GM21717 (cell line): ENCODE measurements at regions not wholly inside any gene's neighbourhood (a gene's known extent, or its start where the extent isn't known, plus 50 kb on each side); places are given as distances from the start of the nearest gene placed in this dataset.

Source experiments
- ATAC-seq: cut with Tn5 transposase; IDR thresholded peaks from one replicate; pipeline ENCODE4 v1.9.1; 2021; ENCODE audit warnings: mild to moderate bottlenecking, moderate library complexity; ENCODE audit not compliant: unreplicated experiment

GRCh38 chr17:79332011-79332554, 257.5 kb downstream of the ENGASE start:
- ATAC-seq = no peak

GRCh38 chr17:79331492-79331891, 256.9 kb downstream of the ENGASE start:
- no peak for ATAC-seq

- ATAC-seq = no peak
Measured at GRCh38 chr17:79330696-79331095, 256.1 kb downstream of the ENGASE start.

- no peak for ATAC-seq
Measured at GRCh38 chr17:79330229-79330628, 255.6 kb downstream of the ENGASE start.

- no peak for ATAC-seq
Measured at GRCh38 chr17:79326814-79327213, 252.2 kb downstream of the ENGASE start.

- no peak for ATAC-seq
Measured at GRCh38 chr17:79325709-79326430, 251.2 kb downstream of the ENGASE start.

GRCh38 chr17:79324194-79324593, 249.6 kb downstream of the ENGASE start:
- no peak for ATAC-seq

GRCh38 chr17:79323566-79323965, 248.9 kb downstream of the ENGASE start:
- ATAC-seq = no peak

GRCh38 chr17:79322211-79323123, 247.8 kb downstream of the ENGASE start:
- ATAC-seq = no peak

GRCh38 chr17:79320331-79320730, 245.7 kb downstream of the ENGASE start:
- ATAC-seq = no peak

- ATAC-seq = no peak
Measured at GRCh38 chr17:79317916-79318315, 243.3 kb downstream of the ENGASE start.

- ATAC-seq = no peak
Measured at GRCh38 chr17:79316805-79317204, 242.2 kb downstream of the ENGASE start.

GRCh38 chr17:79315358-79316105, 240.9 kb downstream of the ENGASE start:
- no peak for ATAC-seq

- ATAC-seq = no peak
Measured at GRCh38 chr17:79314617-79315357, 240.2 kb downstream of the ENGASE start.

- no peak for ATAC-seq
Measured at GRCh38 chr17:79311373-79311772, 236.7 kb downstream of the ENGASE start.

- ATAC-seq = no peak
Measured at GRCh38 chr17:79306424-79307318, 232.0 kb downstream of the ENGASE start.

GRCh38 chr17:79305768-79306423, 231.3 kb downstream of the ENGASE start:
- no peak for ATAC-seq

- ATAC-seq = no peak
Measured at GRCh38 chr17:79305376-79305767, 230.7 kb downstream of the ENGASE start.

- no peak for ATAC-seq
Measured at GRCh38 chr17:79304884-79305283, 230.3 kb downstream of the ENGASE start.
